GM12891 (cell line): ENCODE measurements at regions not wholly inside any gene's neighbourhood (a gene's known extent, or its start where the extent isn't known, plus 50 kb on each side); places are given as distances from the start of the nearest gene placed in this dataset.
A peak's percentile ranks its signal among the peaks of the same experiment; 100 is the strongest.

Experiments
- DNase-seq: peaks from one replicate; pipeline ENCODE4 v3.0.0; 2011; ENCODE audit warnings: low spot score; ENCODE audit not compliant: insufficient read length
- FAIRE-seq: peaks from 2 replicates; lab custom pipeline; 2011; peaks lifted over from hg19 to GRCh38; lab: Jason Lieb, UNC
- PAX5 ChIP-seq: IDR thresholded peaks from 2 replicates; pipeline ENCODE4 v1.6.1; 2011; ENCODE audit warnings: low read length, moderate library complexity, mild to moderate bottlenecking; ENCODE audit not compliant: insufficient read depth, severe bottlenecking
- POLR2A ChIP-seq: IDR thresholded peaks from 2 replicates; pipeline ENCODE4 v1.6.1; 2011; ENCODE audit warnings: low read depth, low read length, control low read depth
- POLR2AphosphoS5 ChIP-seq: IDR thresholded peaks from 2 replicates; pipeline ENCODE4 v1.6.1; 2011; ENCODE audit warnings: low read depth, low read length, control low read depth
- POU2F2 ChIP-seq: IDR thresholded peaks from 2 replicates; pipeline ENCODE4 v1.6.1; 2011; ENCODE audit warnings: low read depth, mild to moderate bottlenecking, control low read depth, low read length, moderate library complexity
- SPI1 ChIP-seq: IDR thresholded peaks from 2 replicates; pipeline ENCODE4 v1.6.1; 2011; ENCODE audit warnings: low read depth, low read length, control low read depth
- TAF1 ChIP-seq: IDR thresholded peaks from 2 replicates; pipeline ENCODE4 v1.6.1; 2011; ENCODE audit warnings: low read depth, low read length, control low read depth

DNA sequence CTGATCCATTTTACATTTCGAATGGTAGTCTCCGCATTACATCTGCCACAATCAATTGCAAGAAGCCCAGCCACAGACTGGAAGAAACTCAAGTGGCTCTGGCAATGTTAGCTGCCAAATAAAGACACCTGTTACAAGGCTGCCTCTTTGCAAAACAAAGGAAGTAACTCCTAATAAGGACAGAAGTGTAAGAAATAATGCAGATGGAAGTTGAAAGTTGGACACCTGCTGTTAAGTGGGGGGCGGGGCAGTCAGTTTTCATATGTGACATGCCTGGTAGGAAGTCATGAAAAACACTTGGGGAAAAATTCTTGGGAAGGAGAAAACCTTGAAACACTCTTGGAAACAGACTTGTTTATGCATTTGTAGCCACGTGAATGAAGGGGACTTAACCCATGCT lies 54.1 kb upstream of the ATP2C1 start:
- peak; percentile 12 for DNase-seq
- no peak for TF ChIP-seq POU2F2
- no peak for TF ChIP-seq TAF1
- no peak for TF ChIP-seq SPI1
- no peak for TF ChIP-seq POLR2A
- no peak for TF ChIP-seq POLR2AphosphoS5
- no peak for TF ChIP-seq PAX5
- FAIRE-seq = peak; percentile 84

DNA sequence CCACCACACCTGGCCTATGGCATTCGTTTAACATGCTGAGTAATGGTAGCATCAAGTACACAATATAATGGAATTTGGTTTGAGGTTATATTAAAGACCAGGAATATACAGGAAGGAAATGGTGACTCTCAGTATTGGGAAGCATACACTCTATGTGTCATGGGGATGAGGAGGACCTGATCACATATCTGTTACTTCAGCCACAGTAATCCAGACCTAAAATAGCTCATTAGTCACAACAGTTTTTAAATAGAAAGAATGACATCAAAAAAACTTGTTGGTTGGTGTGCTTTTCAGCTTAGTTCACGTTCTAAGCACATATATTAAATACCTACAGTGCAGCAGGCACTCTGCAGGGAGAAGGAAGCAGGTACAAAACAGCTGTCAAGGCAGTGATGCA lies 52.5 kb upstream of the ATP2C1 start:
- TF ChIP-seq PAX5 (no peak), POLR2AphosphoS5 (no peak), POU2F2 (no peak), SPI1 (no peak), POLR2A (no peak), TAF1 (no peak)
- DNase-seq (no peak), FAIRE-seq (peak; percentile 72)

DNA sequence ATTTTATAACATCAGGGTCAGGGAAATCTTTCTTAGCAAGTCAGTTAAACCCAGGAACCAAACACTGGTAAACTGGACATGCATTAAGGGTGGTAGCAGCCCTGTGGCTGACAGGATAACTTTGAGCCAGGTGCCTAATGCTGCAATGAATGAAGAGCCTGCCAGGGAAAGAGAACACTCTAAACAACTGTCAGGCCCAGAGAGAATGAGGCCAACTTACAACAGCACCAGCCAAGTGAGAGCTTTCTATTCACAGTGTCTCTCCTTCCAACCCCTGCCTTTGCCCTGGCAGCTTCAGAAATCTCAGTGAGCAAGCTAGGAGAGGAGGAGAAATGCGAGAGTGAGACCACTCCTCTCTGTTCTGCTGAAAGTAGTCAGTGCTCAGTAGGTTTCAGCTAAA lies 50.4 kb upstream of the ATP2C1 start:
- FAIRE-seq (no peak), DNase-seq (no peak)
- TF ChIP-seq POU2F2 = no peak
- TF ChIP-seq PAX5 = no peak
- no peak for TF ChIP-seq POLR2A
- no peak for TF ChIP-seq SPI1
